ENCODE measurements at regions not wholly inside any gene's neighbourhood (a gene's known extent, or its start where the extent isn't known, plus 50 kb on each side); places are given as distances from the start of the nearest gene placed in this dataset.

DNA sequence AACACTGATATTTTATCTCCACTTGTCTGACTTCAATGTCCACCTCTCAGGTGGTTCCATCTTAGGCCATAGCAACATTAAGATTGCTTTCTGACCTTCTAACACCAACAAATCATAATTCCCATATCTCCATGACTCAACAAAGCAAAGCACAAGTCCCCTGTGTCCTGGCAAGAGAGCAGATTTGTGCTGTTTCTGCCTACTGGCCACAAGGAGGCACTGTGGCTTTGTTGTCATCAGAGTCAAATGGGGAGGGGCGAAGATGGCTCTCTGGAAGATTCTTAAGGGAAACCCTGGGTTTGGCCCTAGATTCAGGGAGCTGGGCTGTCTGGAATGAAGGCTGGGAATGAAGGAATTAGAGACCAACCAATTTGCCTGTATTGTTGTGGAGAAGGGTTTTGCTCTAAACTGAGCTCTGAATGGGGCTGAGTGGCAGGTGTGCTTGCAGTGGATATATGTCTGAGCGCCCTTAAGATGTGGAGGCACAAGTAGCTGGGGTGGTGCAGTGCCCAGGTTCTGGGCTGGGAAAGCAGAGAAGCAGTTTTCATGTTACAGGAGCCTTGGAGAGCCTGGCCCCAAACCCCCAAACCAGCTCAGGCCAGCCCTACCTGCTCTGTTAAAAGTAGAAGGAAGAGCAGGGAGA is 154.8 kb upstream of the PRSS58 start:
- TF ChIP-seq, protein P1, sequence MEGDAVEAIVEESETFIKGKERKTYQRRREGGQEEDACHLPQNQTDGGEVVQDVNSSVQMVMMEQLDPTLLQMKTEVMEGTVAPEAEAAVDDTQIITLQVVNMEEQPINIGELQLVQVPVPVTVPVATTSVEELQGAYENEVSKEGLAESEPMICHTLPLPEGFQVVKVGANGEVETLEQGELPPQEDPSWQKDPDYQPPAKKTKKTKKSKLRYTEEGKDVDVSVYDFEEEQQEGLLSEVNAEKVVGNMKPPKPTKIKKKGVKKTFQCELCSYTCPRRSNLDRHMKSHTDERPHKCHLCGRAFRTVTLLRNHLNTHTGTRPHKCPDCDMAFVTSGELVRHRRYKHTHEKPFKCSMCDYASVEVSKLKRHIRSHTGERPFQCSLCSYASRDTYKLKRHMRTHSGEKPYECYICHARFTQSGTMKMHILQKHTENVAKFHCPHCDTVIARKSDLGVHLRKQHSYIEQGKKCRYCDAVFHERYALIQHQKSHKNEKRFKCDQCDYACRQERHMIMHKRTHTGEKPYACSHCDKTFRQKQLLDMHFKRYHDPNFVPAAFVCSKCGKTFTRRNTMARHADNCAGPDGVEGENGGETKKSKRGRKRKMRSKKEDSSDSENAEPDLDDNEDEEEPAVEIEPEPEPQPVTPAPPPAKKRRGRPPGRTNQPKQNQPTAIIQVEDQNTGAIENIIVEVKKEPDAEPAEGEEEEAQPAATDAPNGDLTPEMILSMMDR (IDR thresholded peaks at IDR 0.05; ENCODE audit: insufficient read depth, low read depth, low read length, missing control alignments) = peak; percentile 78
- no peak overlapping the region for H3K4me3 ChIP-seq (ENCODE audit: low read depth, low read length)
- DNase-seq (ENCODE audit: low read depth) = peak; percentile 59

DNA sequence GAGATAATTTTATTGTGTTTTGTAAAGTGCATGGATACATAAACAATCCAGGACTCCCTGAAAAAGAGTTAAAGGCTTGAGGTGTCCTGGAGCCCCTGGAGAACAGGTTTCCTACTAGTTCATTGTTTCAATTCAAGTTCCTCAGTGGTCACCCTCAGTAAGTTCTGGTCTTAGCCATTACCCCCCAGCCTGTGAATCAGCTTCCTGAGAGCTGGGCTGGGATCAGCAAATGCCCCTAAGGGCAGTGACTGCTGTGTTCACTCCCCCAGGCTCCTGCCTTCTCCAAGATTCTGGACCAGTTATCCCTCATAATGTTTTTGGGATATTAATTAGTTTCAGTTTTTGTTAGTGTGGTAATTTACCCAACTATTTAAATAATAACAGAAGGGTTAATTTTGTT is 151.6 kb upstream of the PRSS58 start:
- TF ChIP-seq, protein P1 (IDR thresholded peaks at IDR 0.05; ENCODE audit: insufficient read depth, low read depth, low read length, missing control alignments) = no peak
- no peak overlapping the region for H3K4me3 ChIP-seq (ENCODE audit: low read depth, low read length)
- DNase-seq (ENCODE audit: low read depth) = no peak

DNA sequence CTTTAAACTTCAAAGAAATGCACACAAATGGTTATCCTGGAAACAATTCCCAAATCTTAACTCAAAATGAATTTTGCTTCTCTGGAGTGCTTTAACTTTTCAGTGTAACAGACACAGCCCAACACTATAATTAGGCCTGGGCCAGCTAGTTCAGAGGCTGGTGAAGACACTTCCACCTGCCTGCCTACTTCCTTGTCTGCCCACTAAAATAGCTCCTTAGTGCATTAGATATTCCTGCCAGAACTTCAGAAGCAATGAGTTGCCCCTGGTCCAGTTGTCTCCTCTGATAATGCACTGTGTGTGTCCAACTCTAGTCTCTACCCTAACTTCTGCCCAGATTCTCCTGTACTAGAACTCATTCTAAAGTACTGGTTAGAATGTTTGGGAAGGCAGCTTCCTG is 150.9 kb upstream of the PRSS58 start:
- no peak overlapping the region for H3K4me3 ChIP-seq (ENCODE audit: low read depth, low read length)
- TF ChIP-seq, protein P1 (IDR thresholded peaks at IDR 0.05; ENCODE audit: insufficient read depth, low read depth, low read length, missing control alignments) = no peak
- DNase-seq (ENCODE audit: low read depth) = no peak

DNA sequence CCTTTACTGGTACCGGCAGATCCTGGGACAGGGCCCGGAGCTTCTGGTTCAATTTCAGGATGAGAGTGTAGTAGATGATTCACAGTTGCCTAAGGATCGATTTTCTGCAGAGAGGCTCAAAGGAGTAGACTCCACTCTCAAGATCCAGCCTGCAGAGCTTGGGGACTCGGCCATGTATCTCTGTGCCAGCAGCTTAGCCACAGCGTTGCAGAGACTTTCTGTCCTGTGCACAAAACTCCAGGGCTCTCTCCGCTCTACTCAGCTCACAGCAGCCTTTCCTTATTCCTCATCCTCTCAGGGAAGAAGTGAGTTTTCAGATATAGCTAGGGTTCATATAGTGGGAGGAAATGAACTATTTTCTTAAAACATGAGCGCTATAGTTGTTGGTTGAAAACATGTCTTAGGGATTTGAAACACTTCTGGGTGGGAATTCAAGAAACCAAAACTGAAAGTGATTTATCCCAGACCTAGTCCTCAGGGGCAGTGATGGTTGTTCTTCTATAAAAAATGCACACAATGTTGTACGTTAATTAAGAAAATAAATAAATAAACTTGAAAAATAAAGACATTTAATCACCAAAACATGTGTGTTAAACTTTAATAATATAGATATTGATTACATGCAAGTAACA is 150.2 kb upstream of the PRSS58 start:
- no peak overlapping the region for H3K4me3 ChIP-seq (ENCODE audit: low read depth, low read length)
- DNase-seq (ENCODE audit: low read depth) = no peak

DNA sequence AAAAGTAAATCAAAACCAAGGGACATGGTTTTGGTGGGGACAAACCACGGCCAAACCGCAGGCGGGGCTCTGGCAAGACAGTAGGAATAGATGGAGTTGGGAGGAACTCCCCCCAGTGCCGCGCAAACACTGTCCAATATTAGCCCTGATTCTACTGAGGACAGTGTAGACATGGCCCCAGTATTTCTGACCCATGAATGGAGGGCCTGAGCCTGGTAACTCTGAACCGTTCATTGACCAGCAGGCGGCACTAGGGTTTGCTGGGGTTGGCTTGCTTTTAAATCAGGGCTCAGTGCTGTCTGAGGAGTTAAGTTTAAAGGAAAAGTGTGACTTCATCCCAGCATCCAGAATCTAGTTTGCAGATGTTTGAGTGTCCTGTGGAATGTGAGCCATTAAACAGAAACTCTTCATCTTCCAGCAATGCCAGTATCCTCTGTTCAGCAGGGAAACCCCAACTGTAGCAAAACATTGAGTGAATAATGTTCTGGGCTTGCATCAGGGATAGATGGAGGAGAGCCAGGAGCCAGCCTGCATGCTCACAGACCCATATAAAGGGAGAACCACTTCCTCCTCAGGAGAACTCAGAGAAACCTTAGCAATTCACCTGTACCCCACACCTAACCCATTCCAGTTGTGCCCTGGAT is 147.4 kb upstream of the PRSS58 start:
- DNase-seq (ENCODE audit: low read depth) = no peak
- no peak overlapping the region for H3K4me3 ChIP-seq (ENCODE audit: low read depth, low read length)
- TF ChIP-seq, protein P1 (IDR thresholded peaks at IDR 0.05; ENCODE audit: insufficient read depth, low read depth, low read length, missing control alignments) = no peak

More for the DNA sequence above, 150.2 kb upstream of the PRSS58 start:
- TF ChIP-seq, protein P1 (IDR thresholded peaks at IDR 0.05; ENCODE audit: insufficient read depth, low read depth, low read length, missing control alignments) = no peak

DNA sequence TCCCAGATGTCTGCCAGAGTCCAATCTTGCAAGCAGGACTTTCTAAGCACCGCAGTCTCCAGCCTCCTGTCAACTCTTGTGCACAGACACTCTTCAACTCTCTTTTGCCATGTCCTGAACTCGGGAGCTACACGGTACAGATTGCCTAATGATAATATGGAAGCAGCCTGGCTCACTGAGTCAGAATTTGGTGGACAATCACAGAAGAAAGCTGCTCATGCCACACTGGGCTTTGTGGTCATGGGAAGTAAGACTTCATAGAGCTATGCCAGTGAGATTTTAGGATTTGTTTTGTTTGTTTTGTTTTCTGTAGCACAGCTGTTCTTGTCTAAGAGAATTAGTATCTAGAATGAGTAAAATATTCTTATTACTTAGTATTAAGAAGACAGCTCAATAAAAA is 144.1 kb upstream of the PRSS58 start:
- H3K4me3 ChIP-seq (ENCODE audit: low read depth, low read length) = no peak overlapping the region
- TF ChIP-seq, protein P1 (IDR thresholded peaks at IDR 0.05; ENCODE audit: insufficient read depth, low read depth, low read length, missing control alignments) = no peak
- no peak for DNase-seq (ENCODE audit: low read depth)

Data from GM12865 (cell line).